ENCODE measurements at regions not wholly inside any gene's neighbourhood (a gene's known extent, or its start where the extent isn't known, plus 50 kb on each side); places are given as distances from the start of the nearest gene placed in this dataset.
"Not testable (repeated sequence)": the region's sequence is repeated elsewhere in the genome, so short reads cannot be mapped to it uniquely, and the experiment has no call there.

- TF ChIP-seq USF2 (CRISPR knock-in tag; IDR thresholded peaks at IDR 0.05) (peak; percentile 83), HDAC2 (IDR thresholded peaks at IDR 0.05) (0 out of 2 replicates have a peak, but pooled peaks have one; percentile 30), KDM1A (IDR thresholded peaks at IDR 0.05) (0 out of 4 replicates have a peak, but pooled peaks of 1 of the 2 experiments have one; percentile 16), HIVEP1 (CRISPR knock-in tag; IDR thresholded peaks at IDR 0.05) (no peak), HNRNPLL (IDR thresholded peaks at IDR 0.05; ENCODE audit: low read depth, low read length, poor library complexity, severe bottlenecking) (no peak), RBM25 (IDR thresholded peaks at IDR 0.05; ENCODE audit: low read depth, low read length, severe bottlenecking) (peak; percentile 69), CUX1 (CRISPR knock-in tag; IDR thresholded peaks at IDR 0.05) (no peak)
Observed at GRCh38 chr12:131473741-131474709, 236.9 kb upstream of the SFSWAP start (continued).

- in situ Hi-C loops (cut with MboI); H3K27ac ChIP-seq (ENCODE audit: extremely low read depth, low read depth, low read length); H3K4me3 ChIP-seq; H3K36me3 ChIP-seq (ENCODE audit: control insufficient read depth, insufficient read depth, low read length); H3K9me3 ChIP-seq (replicated peaks; ENCODE audit: control insufficient read depth, insufficient read depth, low read depth, low read length); FAIRE-seq; H3K9ac ChIP-seq (ENCODE audit: insufficient read depth in 1 of 2, low read depth in 2 of 2, low read length in 2 of 2); H3K4me2 ChIP-seq (ENCODE audit: insufficient read depth, low read length); DNase-seq (ENCODE audit: extremely low read depth in 1 of 4, low spot score in 3 of 4); H4K20me1 ChIP-seq (replicated peaks; ENCODE audit: control insufficient read depth, insufficient read depth, low read length); BruUV-seq (replicated peaks); POLR2A ChIA-PET; H2AFZ ChIP-seq (ENCODE audit: low read depth, low read length); H3K79me2 ChIP-seq (ENCODE audit: control insufficient read depth, insufficient read depth, low read length); H3K9me1 ChIP-seq (ENCODE audit: control insufficient read depth, insufficient read depth, low read length); intact Hi-C loops (cut with micrococcal nuclease); CTCF ChIA-PET (ENCODE audit: low intra/inter-chr PET ratio): not testable (repeated sequence)
- peaks cover 0 to 15% of the 10 kb centered on the region in 2 experiments; a peak in 3 of 5 replicates for H3K4me1 ChIP-seq (replicated peaks in 1 of 2; ENCODE audit: control insufficient read depth in 2 of 2, insufficient read depth in 2 of 2, low read length in 2 of 2)
- WGBS (ENCODE audit: insufficient coverage, low coverage, missing lambda C conversion rate): 10% methylated on average over 4 of the region's 19 CpGs
- ATAC-seq: peak; percentile 84
- peaks cover 11 to 35% of the 10 kb centered on the region in 2 experiments; a peak in 4 of 5 replicates for H3K27me3 ChIP-seq (ENCODE audit: control insufficient read depth in 2 of 2, insufficient read depth in 2 of 2, low read length in 2 of 2)
Observed at GRCh38 chr12:131475012-131475411, 235.9 kb upstream of the SFSWAP start.
